IMR-90 (cell line): ENCODE measurements at regions not wholly inside any gene's neighbourhood (a gene's known extent, or its start where the extent isn't known, plus 50 kb on each side); places are given as distances from the start of the nearest gene placed in this dataset.

Experiments used
- ATAC-seq: fragments of 200-7000 bp; cut with Tn5 transposase; 2 replicates; pipeline ENCODE4 v1.9.1; 2020; ENCODE audit warnings: low read depth, mild to moderate bottlenecking, moderate library complexity
- BruUV-seq: library from RNA; stranded (reverse); fragments of 400-500 nt; replicated peaks from 2 replicates; lab custom pipeline; 2021; lab: Mats Ljungman, UMichigan
- CTCF ChIA-PET: fragments of 300-600 bp; formaldehyde crosslinking; extraction: SDS; loops from one replicate; lab custom pipeline; 2021; ENCODE audit warnings: antibody characterized with exemption; lab: Yijun Ruan, JAX
- POLR2A ChIA-PET: fragments of 300-600 bp; sonication (Branson Sonifier 250); formaldehyde crosslinking; loops from one replicate; lab custom pipeline; 2022; ENCODE audit warnings: antibody characterized with exemption; ENCODE audit not compliant: unreplicated experiment; lab: Charles Lee
- DNase-seq: peaks from one replicate; pipeline ENCODE4 v3.0.0; 2013
- H2AFZ ChIP-seq: replicated peaks from 2 replicates; pipeline ENCODE3; 2013; ENCODE audit warnings: low read length, mild to moderate bottlenecking; ENCODE audit not compliant: poor library complexity
- H2AK5ac ChIP-seq: 2 replicates; pipeline ENCODE4 v1.6.1; 2013; ENCODE audit warnings: low read depth, low read length, inconsistent platforms
- H2AK9ac ChIP-seq: replicated peaks from 2 replicates; pipeline ENCODE3; 2013; ENCODE audit warnings: mild to moderate bottlenecking, low read depth, low read length, moderate library complexity; ENCODE audit not compliant: poor library complexity
- H2BK120ac ChIP-seq: 2 replicates; pipeline ENCODE4 v1.6.1; 2013; ENCODE audit warnings: low read depth, low read length, inconsistent platforms
- H2BK15ac ChIP-seq: 3 replicates; pipeline ENCODE4 v1.6.1; 2013; ENCODE audit warnings: low read depth, low read length, inconsistent platforms
- H2BK20ac ChIP-seq: 2 replicates; pipeline ENCODE4 v1.6.1; 2013; ENCODE audit warnings: low read depth, mild to moderate bottlenecking, inconsistent platforms, low read length, moderate library complexity
- H2BK5ac ChIP-seq: 2 replicates; pipeline ENCODE4 v1.6.1; 2013; ENCODE audit warnings: mild to moderate bottlenecking, low read depth, low read length, inconsistent platforms; ENCODE audit not compliant: poor library complexity, severe bottlenecking
- H3K14ac ChIP-seq: replicated peaks from 2 replicates; pipeline ENCODE4 v1.6.1; 2013; ENCODE audit warnings: low read depth, low read length, inconsistent platforms
- H3K18ac ChIP-seq: 2 replicates; pipeline ENCODE4 v1.6.1; 2013; ENCODE audit warnings: low read depth, low read length, control low read depth
- H3K23ac ChIP-seq: 2 replicates; pipeline ENCODE4 v1.6.1; 2013; ENCODE audit warnings: low read depth, low read length, inconsistent platforms
- H3K27ac ChIP-seq: 2 replicates; pipeline ENCODE4 v1.5.1; 2013; ENCODE audit warnings: mild to moderate bottlenecking, control low read depth, low read length; ENCODE audit not compliant: insufficient read depth
- H3K27me3 ChIP-seq: 2 replicates; pipeline ENCODE4 v1.6.1; 2013; ENCODE audit warnings: low read length; ENCODE audit not compliant: control insufficient read depth, insufficient read depth
- H3K36me3 ChIP-seq: 2 replicates; pipeline ENCODE4 v1.6.1; 2013; ENCODE audit warnings: low read length, mixed read lengths; ENCODE audit not compliant: control insufficient read depth, insufficient read depth
- H3K4ac ChIP-seq: 2 replicates; pipeline ENCODE4 v1.6.1; 2013; ENCODE audit warnings: low read depth, low read length, inconsistent platforms
- H3K4me1 ChIP-seq: 2 replicates; pipeline ENCODE4 v1.6.1; 2013; ENCODE audit warnings: low read length, mixed read lengths; ENCODE audit not compliant: control insufficient read depth, insufficient read depth
- H3K4me2 ChIP-seq: 2 replicates; pipeline ENCODE4 v1.6.1; 2013; ENCODE audit warnings: low read depth, mild to moderate bottlenecking, control low read depth, low read length, moderate library complexity
- H3K4me3 ChIP-seq: 2 replicates; pipeline ENCODE4 v1.5.1; 2013; ENCODE audit warnings: low read depth, mild to moderate bottlenecking, control low read depth, low read length, moderate library complexity; ENCODE audit not compliant: insufficient read depth
- H3K56ac ChIP-seq: 2 replicates; pipeline ENCODE4 v1.6.1; 2013; ENCODE audit warnings: low read length, inconsistent platforms; ENCODE audit not compliant: insufficient read depth; ENCODE audit errors: extremely low read depth
- H3K79me1 ChIP-seq, 2 experiments: 2 replicates each; pipeline ENCODE4 v1.6.1; 2013; ENCODE audit warnings: low read length in 2 of 2, inconsistent platforms in 1 of 2, low read depth in 1 of 2
- H3K9ac ChIP-seq: 2 replicates; pipeline ENCODE4 v1.6.1; 2013; ENCODE audit warnings: low read depth, low read length, control low read depth
- H3K9me1 ChIP-seq: 2 replicates; pipeline ENCODE4 v1.6.1; 2013; ENCODE audit warnings: low read length, inconsistent platforms; ENCODE audit not compliant: insufficient read depth
- H3K9me3 ChIP-seq: 2 replicates; pipeline ENCODE4 v1.6.1; 2013; ENCODE audit warnings: low read length; ENCODE audit not compliant: control insufficient read depth, insufficient read depth
- H4K20me1 ChIP-seq: 2 replicates; pipeline ENCODE4 v1.6.1; 2013; ENCODE audit warnings: low read length, inconsistent platforms; ENCODE audit not compliant: insufficient read depth
- H4K5ac ChIP-seq: 2 replicates; pipeline ENCODE4 v1.6.1; 2013; ENCODE audit warnings: mild to moderate bottlenecking, low read depth, low read length, control low read depth
- H4K8ac ChIP-seq, 2 experiments: 2 replicates each; pipeline ENCODE4 v1.6.1; 2013; ENCODE audit warnings: low read depth in 2 of 2, low read length in 2 of 2, control low read depth in 1 of 2, inconsistent platforms in 1 of 2
- H4K91ac ChIP-seq: 2 replicates; pipeline ENCODE4 v1.6.1; 2013; ENCODE audit warnings: low read depth, low read length, inconsistent platforms; ENCODE audit not compliant: insufficient read depth
- CEBPB ChIP-seq: IDR thresholded peaks from 2 replicates; pipeline ENCODE4 v1.6.1; 2012; ENCODE audit warnings: low read depth, low read length, improper control_type of control experiment
- MAFK ChIP-seq: IDR thresholded peaks from 2 replicates; pipeline ENCODE4 v1.6.1; 2012; ENCODE audit warnings: low read depth, low read length, improper control_type of control experiment
- MAZ ChIP-seq: IDR thresholded peaks from 2 replicates; pipeline ENCODE4 v1.6.1; 2012; ENCODE audit warnings: low read depth, mild to moderate bottlenecking, low read length, improper control_type of control experiment, moderate library complexity, borderline replicate concordance
- NFE2L2 ChIP-seq: fragments of 150-350 bp; IDR thresholded peaks from 2 replicates; pipeline ENCODE4 v1.6.1; 2016; ENCODE audit warnings: low read depth, mild to moderate bottlenecking, low read length
- RAD21 ChIP-seq: IDR thresholded peaks from 2 replicates; pipeline ENCODE4 v1.6.1; 2012; ENCODE audit warnings: low read length, improper control_type of control experiment
- RFX5 ChIP-seq: IDR thresholded peaks from 2 replicates; pipeline ENCODE4 v1.8.0; 2012; ENCODE audit warnings: low read depth, mild to moderate bottlenecking, low read length, moderate library complexity
- WGBS, 2 experiments: methylation state at CpG; one replicate each; pipeline versions ENCODE4 v1.1.5 to v1.1.7; 2013; ENCODE audit warnings: missing lambda C conversion rate in 2 of 2; ENCODE audit not compliant: insufficient read length in 1 of 2; ENCODE audit errors: extremely low coverage in 2 of 2; 5-methylcytosine and 5-hydroxymethylcytosine counted together
- dilution Hi-C: fragments of 300-500 bp; cut with HindIII; formaldehyde crosslinking; loops from one replicate; pipeline ENCODE4 v1.14.3; 2018; ENCODE audit warnings: low sequenced_read_pairs; ENCODE audit not compliant: unreplicated experiment
- in situ Hi-C: fragments of 300-500 bp; cut with MboI; formaldehyde crosslinking; loops from 3 replicates; pipeline ENCODE4 v1.14.3; 2019; ENCODE audit warnings: low sequenced_read_pairs, inconsistent platforms, mixed read lengths
- intact Hi-C: fragments of 100-400 bp; cut with micrococcal nuclease; formaldehyde crosslinking; loops from 2 replicates; pipeline ENCODE4 v1.10.0; 2022
- TF ChIP-seq, protein P1 (sequence below): fragments of 150-350 bp; IDR thresholded peaks from 2 replicates; pipeline ENCODE4 v1.6.1; 2016; ENCODE audit warnings: low read depth, mild to moderate bottlenecking, low read length, moderate library complexity, borderline replicate concordance

GRCh38 chr13:72539925-72540324 lies 187.5 kb downstream of the MZT1 start:
- no peak overlapping the region for H2AK9ac ChIP-seq
- POLR2A ChIA-PET: no interaction called here
- H3K9me1 ChIP-seq: no peaks in the 10 kb centered on the region
- H2BK15ac ChIP-seq: no peak overlapping the region
- H2BK20ac ChIP-seq: no peak overlapping the region
- no peak overlapping the region for H2BK5ac ChIP-seq
- no peak overlapping the region for H2BK120ac ChIP-seq
- no peak overlapping the region for H3K23ac ChIP-seq
- no peaks in the 10 kb centered on the region for H3K27me3 ChIP-seq
- no TSS peak for BruUV-seq
- H3K56ac ChIP-seq: no peak overlapping the region
- no peak overlapping the region for H4K8ac ChIP-seq
- H3K9ac ChIP-seq: no peak overlapping the region
- H3K4ac ChIP-seq: no peak overlapping the region
- in situ Hi-C loops: no loop called here
- DNase-seq: no peak
- H4K5ac ChIP-seq: no peak overlapping the region
- H3K9me3 ChIP-seq: no peaks in the 10 kb centered on the region
- CTCF ChIA-PET: no interaction called here
- H4K20me1 ChIP-seq: no peaks in the 10 kb centered on the region
- no peak for ATAC-seq
- no peak overlapping the region for H3K27ac ChIP-seq
- no peak overlapping the region for H2AFZ ChIP-seq
- no peak overlapping the region for H3K4me2 ChIP-seq
- H3K14ac ChIP-seq: no peak overlapping the region
- intact Hi-C loops: no loop called here
- no CpG with 5 or more reads among the region's 1 CpG for WGBS, 2 experiments
- no peak overlapping the region for H3K18ac ChIP-seq
- H3K79me1 ChIP-seq: no peaks in the 10 kb centered on the region
- dilution Hi-C loops: no loop called here
- H2AK5ac ChIP-seq: no peak overlapping the region
- H3K4me1 ChIP-seq: no peaks in the 10 kb centered on the region
- no peak overlapping the region for H4K91ac ChIP-seq
- TF ChIP-seq MAZ: no peak
- TF ChIP-seq CEBPB: no peak
- no peak for TF ChIP-seq RAD21
- no peak for TF ChIP-seq NFE2L2
- TF ChIP-seq MAFK: no peak
- no peak for TF ChIP-seq RFX5
- TF ChIP-seq, protein P1, sequence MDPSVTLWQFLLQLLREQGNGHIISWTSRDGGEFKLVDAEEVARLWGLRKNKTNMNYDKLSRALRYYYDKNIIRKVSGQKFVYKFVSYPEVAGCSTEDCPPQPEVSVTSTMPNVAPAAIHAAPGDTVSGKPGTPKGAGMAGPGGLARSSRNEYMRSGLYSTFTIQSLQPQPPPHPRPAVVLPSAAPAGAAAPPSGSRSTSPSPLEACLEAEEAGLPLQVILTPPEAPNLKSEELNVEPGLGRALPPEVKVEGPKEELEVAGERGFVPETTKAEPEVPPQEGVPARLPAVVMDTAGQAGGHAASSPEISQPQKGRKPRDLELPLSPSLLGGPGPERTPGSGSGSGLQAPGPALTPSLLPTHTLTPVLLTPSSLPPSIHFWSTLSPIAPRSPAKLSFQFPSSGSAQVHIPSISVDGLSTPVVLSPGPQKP: no peak
- no peaks in the 10 kb centered on the region for H3K36me3 ChIP-seq
- H3K4me3 ChIP-seq: no peak overlapping the region
